Esophagus squamous epithelium (tissue), 5 donors: ENCODE measurements at regions not wholly inside any gene's neighbourhood (a gene's known extent, or its start where the extent isn't known, plus 50 kb on each side); places are given as distances from the start of the nearest gene placed in this dataset.

Source experiments
- DNase-seq: peaks from one replicate; lab custom pipeline; 2025; lab: John Stamatoyannopoulos, UW
- H3K27ac ChIP-seq, 4 donors: fragments of 200-600 bp; sonication (generic); one replicate each; pipeline ENCODE4 v1.5.1; 2016 to 2019; ENCODE audit warnings: mild to moderate bottlenecking in 1 of 4
- H3K27me3 ChIP-seq, 4 donors: fragments of 200-600 bp; sonication (generic); 1 replicate in 3 of 4; 2 replicates in 1 of 4; pipeline versions ENCODE4 v1.5.1 to v1.6.0; 2017 to 2021; ENCODE audit warnings: antibody characterized with exemption in 1 of 4
- H3K36me3 ChIP-seq, 3 donors: fragments of 200-600 bp; sonication (generic); one replicate each; pipeline ENCODE4 v1.5.1; 2016 to 2019
- H3K4me1 ChIP-seq, 3 donors: fragments of 200-600 bp; sonication (generic); one replicate each; pipeline ENCODE4 v1.5.1; 2017 to 2019
- H3K4me3 ChIP-seq, 4 donors: fragments of 200-600 bp; sonication (generic); 1 replicate in 3 of 4; 2 replicates in 1 of 4; pipeline ENCODE4 v1.5.1; 2016 to 2019; ENCODE audit warnings: mild to moderate bottlenecking in 2 of 4, moderate library complexity in 1 of 4
- H3K9me3 ChIP-seq, 3 donors: fragments of 200-600 bp; sonication (generic); one replicate each; pipeline ENCODE4 v1.5.1; 2016 to 2019
- CTCF ChIP-seq, 6 experiments: fragments of 450-650 bp in 4 of 6; fragments of 200-600 bp in 2 of 6; sonication (generic) in 2 of 6; IDR thresholded peaks; one replicate each; pipeline ENCODE4 v1.5.1; 2016 to 2019; ENCODE audit warnings: antibody characterized with exemption in 6 of 6, mild to moderate bottlenecking in 4 of 6, moderate library complexity in 4 of 6
- POLR2A ChIP-seq, 4 donors: fragments of 450-650 bp; IDR thresholded peaks; one replicate each; pipeline ENCODE4 v1.6.1; 2017; ENCODE audit warnings: antibody characterized with exemption in 4 of 4, mild to moderate bottlenecking in 4 of 4, moderate library complexity in 3 of 4
- WGBS, 2 donors: methylation state at CpG; one replicate each; pipeline ENCODE4 v1.1.5; 2018; 5-methylcytosine and 5-hydroxymethylcytosine counted together
- intact Hi-C: fragments of 100-400 bp; cut with DNase I; formaldehyde crosslinking; loops from one replicate; pipeline ENCODE4 v1.15.0; 2022
- donor health status: DM: yes; HTN: yes; CAD: no.

DNA sequence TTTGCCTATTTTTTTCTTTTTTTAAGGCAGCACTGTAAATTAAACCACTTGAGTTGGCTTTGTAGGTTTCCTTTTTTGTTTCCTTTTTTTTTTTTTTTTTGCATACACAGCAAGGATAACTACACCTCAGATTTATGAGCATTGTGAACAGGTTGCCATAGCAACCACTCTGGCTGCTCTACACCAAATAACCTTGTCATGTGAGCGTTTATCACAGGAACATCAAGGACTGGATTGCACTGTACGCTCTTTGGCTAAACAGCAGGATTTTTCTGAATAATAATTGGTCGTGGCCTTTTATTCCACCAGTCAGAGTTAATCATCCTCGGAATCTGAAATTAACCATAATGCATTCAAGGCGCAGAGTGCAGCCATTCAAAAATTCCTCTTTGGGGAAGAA is 199.1 kb upstream of the SLC14A2 start:
- Histone ChIP-seq H3K36me3 (no peaks in the 10 kb centered on the region), H3K27me3 (no peaks in the 10 kb centered on the region), H3K4me3 (no peak overlapping the region), H3K9me3 (no peaks in the 10 kb centered on the region), H3K27ac (no peak overlapping the region), H3K4me1 (peaks cover 0 to 4% (median 0%) of the 10 kb centered on the region in 3 donors)
- intact Hi-C loops = no loop called here
- 52 to 53% methylated on average over 5 of the region's 5 CpGs for WGBS, 2 donors
- DNase-seq = no peak
- TF ChIP-seq POLR2A (IDR thresholded peaks at IDR 0.05) (no peak), CTCF (IDR thresholded peaks at IDR 0.05) (no peak)

DNA sequence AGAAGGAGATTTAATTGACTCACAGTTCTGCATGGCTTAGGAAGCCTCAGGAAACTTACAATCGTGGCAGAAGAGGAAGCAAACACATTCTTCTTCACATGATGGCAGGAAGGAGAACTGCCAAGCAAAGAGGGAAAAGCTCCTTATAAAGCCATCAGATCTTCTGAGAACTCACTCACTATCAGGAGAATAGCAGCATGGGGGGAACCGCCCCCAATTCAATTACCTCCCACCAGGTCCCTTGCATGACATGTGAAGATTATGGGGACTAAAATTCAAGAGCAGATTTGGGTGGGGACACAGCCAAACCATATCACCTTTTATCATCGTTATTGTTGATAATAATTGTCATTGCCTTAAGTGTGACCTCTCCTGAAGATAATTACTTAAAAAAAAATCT is 197.9 kb upstream of the SLC14A2 start:
- H3K27ac ChIP-seq = no peak overlapping the region
- H3K4me3 ChIP-seq = no peak overlapping the region
- no peaks in the 10 kb centered on the region for H3K9me3 ChIP-seq
- intact Hi-C loops = no loop called here
- 57 to 92% methylated on average over 2 to 3 of the region's 3 CpGs for WGBS, 2 donors
- H3K36me3 ChIP-seq = no peaks in the 10 kb centered on the region
- peaks cover 0 to 4% (median 0%) of the 10 kb centered on the region in 3 donors for H3K4me1 ChIP-seq
- TF ChIP-seq POLR2A (IDR thresholded peaks at IDR 0.05) (no peak), CTCF (IDR thresholded peaks at IDR 0.05) (no peak)
- no peaks in the 10 kb centered on the region for H3K27me3 ChIP-seq
- no peak for DNase-seq

DNA sequence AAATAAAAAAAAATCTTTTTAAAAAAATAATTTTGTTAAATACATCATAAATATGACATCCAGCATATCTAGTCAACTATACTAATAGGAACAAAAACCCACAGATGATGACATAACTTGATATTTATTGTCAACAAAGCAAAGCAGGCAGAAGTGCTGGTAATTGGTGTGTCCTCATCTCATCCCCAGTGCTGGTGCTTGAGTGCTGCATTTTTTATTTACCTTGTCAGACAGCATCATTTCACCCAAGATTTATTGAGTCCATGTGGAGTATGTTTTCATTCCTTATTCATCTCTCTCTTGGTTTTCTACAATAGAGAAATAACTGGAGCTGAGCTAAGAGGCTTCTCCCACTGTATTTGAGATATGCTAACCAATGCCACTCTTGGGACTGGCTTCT is 191.6 kb upstream of the SLC14A2 start:
- TF ChIP-seq POLR2A (IDR thresholded peaks at IDR 0.05) (no peak), CTCF (IDR thresholded peaks at IDR 0.05) (no peak)
- no peaks in the 10 kb centered on the region for H3K9me3 ChIP-seq
- no peak overlapping the region for H3K27ac ChIP-seq
- intact Hi-C loops = no loop called here
- H3K27me3 ChIP-seq = no peaks in the 10 kb centered on the region
- H3K4me1 ChIP-seq = no peaks in the 10 kb centered on the region
- H3K36me3 ChIP-seq = no peaks in the 10 kb centered on the region
- no peak for DNase-seq
- no peak overlapping the region for H3K4me3 ChIP-seq

DNA sequence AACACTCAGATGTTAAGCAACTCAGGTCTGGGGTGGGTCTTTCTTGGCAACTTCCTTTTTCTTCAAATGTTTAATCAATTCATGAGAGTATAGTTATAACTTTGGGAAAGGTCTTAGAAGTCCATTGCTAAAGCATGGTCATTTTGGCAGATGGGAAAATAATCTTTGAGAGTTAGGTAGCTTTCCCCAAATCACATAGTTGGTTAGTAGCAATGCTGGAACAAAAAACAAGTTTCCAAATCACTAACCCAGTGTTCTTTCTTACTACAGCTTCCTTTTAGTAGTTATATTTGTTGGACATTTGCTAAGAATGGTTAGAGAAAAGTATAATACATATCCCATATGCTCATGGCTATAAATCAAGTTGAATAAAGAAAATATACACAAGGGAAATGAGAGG is 185.2 kb upstream of the SLC14A2 start:
- Histone ChIP-seq H3K9me3 (no peaks in the 10 kb centered on the region), H3K27ac (no peak overlapping the region)
- intact Hi-C loops = no loop called here

DNA sequence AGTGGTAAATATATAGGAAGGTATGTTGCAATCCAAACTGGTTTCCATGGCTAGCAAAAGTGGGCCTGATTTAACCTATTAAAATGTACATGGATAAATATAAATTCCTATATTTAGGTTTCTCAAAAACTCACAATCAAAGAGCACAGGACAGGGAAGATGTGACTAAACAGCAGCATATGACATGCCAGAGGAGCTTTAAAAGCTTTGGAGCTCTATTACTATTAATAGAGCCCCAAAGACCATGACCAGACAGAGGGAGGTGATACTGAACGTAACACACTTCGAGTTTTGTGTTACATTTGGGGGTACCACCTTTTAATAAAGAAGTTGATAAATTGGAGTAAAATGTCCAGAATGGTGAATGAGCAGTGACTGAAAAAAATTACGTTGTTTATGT is 179.5 kb upstream of the SLC14A2 start:
- intact Hi-C loops = no loop called here

More for the DNA sequence above, 185.2 kb upstream of the SLC14A2 start:
- Histone ChIP-seq H3K4me1 (no peaks in the 10 kb centered on the region), H3K4me3 (no peak overlapping the region), H3K36me3 (no peaks in the 10 kb centered on the region), H3K27me3 (no peaks in the 10 kb centered on the region)
- no peak for DNase-seq
- no peak for TF ChIP-seq CTCF (IDR thresholded peaks at IDR 0.05)
- TF ChIP-seq POLR2A (IDR thresholded peaks at IDR 0.05) = no peak

More for the DNA sequence above, 179.5 kb upstream of the SLC14A2 start:
- Histone ChIP-seq H3K9me3 (no peaks in the 10 kb centered on the region), H3K4me3 (no peak overlapping the region), H3K36me3 (no peaks in the 10 kb centered on the region), H3K27me3 (no peaks in the 10 kb centered on the region), H3K4me1 (peaks cover 0 to 2% (median 0%) of the 10 kb centered on the region in 3 donors), H3K27ac (no peak overlapping the region)
- 58 to 69% methylated on average over 3 of the region's 3 CpGs for WGBS, 2 donors
- TF ChIP-seq CTCF (IDR thresholded peaks at IDR 0.05) (no peak), POLR2A (IDR thresholded peaks at IDR 0.05) (no peak)
- DNase-seq = no peak
